Coronary artery (tissue), 2 donors: ENCODE measurements at regions not wholly inside any gene's neighbourhood (a gene's known extent, or its start where the extent isn't known, plus 50 kb on each side); places are given as distances from the start of the nearest gene placed in this dataset.

Experiments used
- DNase-seq: peaks from one replicate; pipeline ENCODE4 v3.0.0-alpha.2; 2017; ENCODE audit warnings: low spot score
- H3K27ac ChIP-seq, 2 donors: fragments of 200-600 bp; sonication (generic); one replicate each; pipeline ENCODE4 v1.5.1; 2016 to 2019
- H3K4me3 ChIP-seq: fragments of 200-600 bp; sonication (generic); 2 replicates; pipeline ENCODE4 v1.5.1; 2016; ENCODE audit warnings: mild to moderate bottlenecking, moderate library complexity
- TF ChIP-seq, protein P1 (sequence below): fragments of 200-600 bp; sonication (generic); IDR thresholded peaks from one replicate; pipeline ENCODE4 v1.5.1; 2019; ENCODE audit warnings: antibody characterized with exemption

DNA sequence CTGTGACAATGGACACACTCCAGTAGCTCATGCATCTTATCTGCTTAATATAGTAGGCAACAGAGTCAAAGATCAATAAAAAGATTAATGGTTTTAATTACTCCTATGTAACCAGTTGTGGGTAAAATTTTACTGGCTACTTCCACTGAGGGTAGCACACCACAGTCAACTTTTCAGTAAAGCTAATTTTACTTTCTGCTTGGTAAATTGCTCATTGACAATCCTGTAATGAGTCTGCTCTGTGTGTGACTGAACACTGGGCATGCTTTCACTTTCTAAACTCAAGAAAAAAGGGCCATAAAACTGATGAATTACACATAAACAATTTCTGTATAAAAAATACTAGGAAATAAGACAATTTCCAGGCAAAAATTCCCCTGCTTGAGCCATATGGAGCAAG is 838.3 kb downstream of the VGLL3 start:
- no peak overlapping the region for H3K4me3 ChIP-seq
- DNase-seq, result no peak
- TF ChIP-seq, protein P1, sequence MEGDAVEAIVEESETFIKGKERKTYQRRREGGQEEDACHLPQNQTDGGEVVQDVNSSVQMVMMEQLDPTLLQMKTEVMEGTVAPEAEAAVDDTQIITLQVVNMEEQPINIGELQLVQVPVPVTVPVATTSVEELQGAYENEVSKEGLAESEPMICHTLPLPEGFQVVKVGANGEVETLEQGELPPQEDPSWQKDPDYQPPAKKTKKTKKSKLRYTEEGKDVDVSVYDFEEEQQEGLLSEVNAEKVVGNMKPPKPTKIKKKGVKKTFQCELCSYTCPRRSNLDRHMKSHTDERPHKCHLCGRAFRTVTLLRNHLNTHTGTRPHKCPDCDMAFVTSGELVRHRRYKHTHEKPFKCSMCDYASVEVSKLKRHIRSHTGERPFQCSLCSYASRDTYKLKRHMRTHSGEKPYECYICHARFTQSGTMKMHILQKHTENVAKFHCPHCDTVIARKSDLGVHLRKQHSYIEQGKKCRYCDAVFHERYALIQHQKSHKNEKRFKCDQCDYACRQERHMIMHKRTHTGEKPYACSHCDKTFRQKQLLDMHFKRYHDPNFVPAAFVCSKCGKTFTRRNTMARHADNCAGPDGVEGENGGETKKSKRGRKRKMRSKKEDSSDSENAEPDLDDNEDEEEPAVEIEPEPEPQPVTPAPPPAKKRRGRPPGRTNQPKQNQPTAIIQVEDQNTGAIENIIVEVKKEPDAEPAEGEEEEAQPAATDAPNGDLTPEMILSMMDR, result no peak
- H3K27ac ChIP-seq, result no peak overlapping the region

DNA sequence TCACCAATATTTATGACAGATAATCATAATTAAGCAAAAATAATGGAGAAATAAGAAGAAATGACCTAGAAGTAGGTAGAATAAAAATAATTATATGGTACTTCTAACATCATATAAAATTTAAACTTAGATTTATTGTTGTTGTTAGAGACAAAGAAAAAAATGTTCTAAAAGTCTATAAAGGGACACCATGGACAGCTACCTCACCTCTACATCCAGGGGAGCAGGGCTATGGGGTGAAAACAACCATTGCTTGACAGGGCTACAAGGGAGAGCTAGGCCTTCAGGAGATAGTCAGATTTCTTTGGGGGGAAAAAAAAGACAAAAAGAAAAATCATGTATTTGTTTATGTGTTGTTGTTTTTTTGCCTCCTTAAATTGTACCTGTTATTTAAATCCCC is 841.9 kb downstream of the VGLL3 start:
- H3K4me3 ChIP-seq, result no peak overlapping the region
- TF ChIP-seq, protein P1, result no peak
- DNase-seq, result no peak
- no peak overlapping the region for H3K27ac ChIP-seq

DNA sequence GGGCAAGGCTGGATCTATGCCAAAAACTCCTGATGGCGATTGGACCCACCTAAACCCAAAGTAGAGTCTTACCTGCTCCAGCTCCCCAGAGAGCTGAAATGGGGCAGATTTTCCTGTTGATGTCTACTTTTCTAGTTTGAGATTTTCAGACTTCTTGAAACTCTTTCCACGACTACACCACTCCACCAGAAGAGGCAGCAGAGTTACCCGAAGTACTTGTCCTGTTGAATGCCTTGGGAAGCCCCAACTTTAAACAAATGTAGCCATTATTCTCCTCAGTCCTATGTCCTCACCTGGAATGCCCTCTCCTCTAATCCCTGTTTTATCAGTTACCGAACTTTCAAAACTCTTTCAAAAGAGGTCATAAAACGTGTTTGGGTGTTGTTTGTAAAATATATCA is 843.8 kb downstream of the VGLL3 start:
- Histone ChIP-seq H3K27ac (no peak overlapping the region), H3K4me3 (no peak overlapping the region)
- no peak for DNase-seq
- TF ChIP-seq, protein P1, result no peak

DNA sequence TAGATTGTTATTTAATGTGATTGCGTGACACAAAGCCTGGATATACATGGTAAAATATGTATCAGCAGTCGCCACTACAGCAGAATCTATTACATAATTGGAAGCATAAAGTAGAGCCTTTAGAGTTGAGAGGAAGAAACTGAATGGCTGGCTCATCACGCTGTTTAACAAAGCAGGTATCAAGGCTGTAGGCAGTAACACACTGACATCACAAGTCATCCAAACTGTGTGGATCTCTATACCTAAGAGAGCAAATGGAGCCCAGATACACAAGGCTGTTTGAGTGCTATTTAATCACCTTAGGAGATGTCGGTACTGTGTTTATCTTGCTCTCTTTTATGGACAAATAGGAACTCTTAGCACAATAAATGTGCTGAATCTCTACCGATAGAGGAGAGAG is 864.4 kb downstream of the VGLL3 start:
- TF ChIP-seq, protein P1, result no peak
- no peak for DNase-seq
- no peak overlapping the region for H3K4me3 ChIP-seq

More for the DNA sequence above, 864.4 kb downstream of the VGLL3 start:
- no peak overlapping the region for H3K27ac ChIP-seq
